GM19468 (cell line): ENCODE measurements at regions not wholly inside any gene's neighbourhood (a gene's known extent, or its start where the extent isn't known, plus 50 kb on each side); places are given as distances from the start of the nearest gene placed in this dataset.
"Not testable (repeated sequence)": the region's sequence is repeated elsewhere in the genome, so short reads cannot be mapped to it uniquely, and the experiment has no call there.

Experiments
- ATAC-seq: cut with Tn5 transposase; IDR thresholded peaks from one replicate; pipeline ENCODE4 v1.9.1; 2021; ENCODE audit warnings: mild to moderate bottlenecking, moderate library complexity, moderate number of reproducible peaks; ENCODE audit not compliant: unreplicated experiment; ENCODE audit errors: extremely low read depth

GRCh38 chr6:63440057-63440456 lies 120.3 kb upstream of the LGSN start:
- ATAC-seq = no peak

GRCh38 chr6:63440594-63440993 lies 120.8 kb upstream of the LGSN start:
- no peak for ATAC-seq

GRCh38 chr6:63441266-63441956 lies 121.6 kb upstream of the LGSN start:
- peak; percentile 14 for ATAC-seq

GRCh38 chr6:63442870-63443269 lies 123.1 kb upstream of the LGSN start:
- ATAC-seq = no peak

- ATAC-seq = no peak
These were observed 125.0 kb upstream of the LGSN start for GRCh38 chr6:63444768-63445167.

- no peak for ATAC-seq
These were observed 125.9 kb upstream of the LOC128125822 start for GRCh38 chr6:63446405-63446804.

- ATAC-seq = no peak
These were observed 125.1 kb upstream of the LOC128125822 start for GRCh38 chr6:63447134-63447533.

- no peak for ATAC-seq
These were observed 124.1 kb upstream of the LOC128125822 start for GRCh38 chr6:63448229-63448628.

DNA sequence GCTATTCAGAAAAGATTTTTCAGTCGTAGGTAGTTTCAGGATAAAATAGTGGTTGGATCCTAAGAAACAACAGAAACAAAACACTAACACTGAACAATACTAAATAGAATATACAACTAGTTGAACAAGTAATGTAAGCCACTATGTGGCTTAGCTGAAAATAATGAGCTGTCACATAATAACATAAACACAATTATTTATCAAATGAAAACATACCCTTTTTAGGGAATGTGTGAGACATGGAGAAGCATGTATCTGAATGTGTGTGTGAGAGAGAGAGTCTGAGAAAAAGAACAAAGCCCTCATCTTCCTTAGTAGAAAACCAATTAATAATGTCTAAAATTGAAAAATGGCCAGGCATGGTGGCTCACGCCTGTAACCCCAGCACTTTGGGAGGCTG lies 122.6 kb upstream of the LOC128125822 start:
- ATAC-seq = no peak

DNA sequence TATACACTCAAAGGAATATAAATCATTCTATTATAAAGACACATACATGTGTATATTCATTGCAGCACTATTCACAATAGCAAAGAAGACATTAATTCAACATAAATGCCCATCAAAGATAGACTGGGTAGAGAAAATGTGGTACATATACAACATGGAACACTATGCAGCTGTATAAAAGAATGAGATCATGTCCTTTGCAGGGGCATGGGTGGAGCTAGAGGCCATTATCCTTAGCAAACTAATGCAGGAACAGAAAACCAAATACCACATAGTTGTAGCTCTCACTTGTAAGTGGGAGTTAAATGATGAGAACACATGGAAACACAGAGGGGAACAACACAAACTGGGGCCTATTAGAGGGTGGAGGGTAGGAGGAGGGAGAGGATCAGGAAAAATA lies 121.0 kb upstream of the LOC128125822 start:
- ATAC-seq = no peak

- ATAC-seq = no peak
These were observed 120.2 kb upstream of the LOC128125822 start for GRCh38 chr6:63452125-63452524.

DNA sequence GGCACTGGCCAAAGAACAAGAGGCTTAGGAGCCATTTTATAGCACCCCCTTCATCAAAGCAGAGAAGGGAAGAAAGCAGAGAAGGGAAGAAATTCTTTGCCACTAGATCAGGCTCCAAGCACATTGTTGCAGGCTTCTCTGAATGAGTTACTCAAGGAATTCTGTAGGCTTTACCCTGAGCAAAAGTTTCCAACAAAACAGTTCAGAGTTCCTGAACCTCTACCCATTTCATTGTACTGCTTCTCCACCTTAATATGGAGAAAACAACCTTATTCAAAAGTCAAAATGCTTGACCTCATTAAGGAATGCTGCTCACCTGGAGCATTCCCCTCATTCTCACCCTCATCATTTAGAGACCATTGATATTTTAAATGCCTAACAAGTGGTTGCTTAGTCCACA lies 115.5 kb upstream of the LOC128125822 start:
- ATAC-seq = no peak

DNA sequence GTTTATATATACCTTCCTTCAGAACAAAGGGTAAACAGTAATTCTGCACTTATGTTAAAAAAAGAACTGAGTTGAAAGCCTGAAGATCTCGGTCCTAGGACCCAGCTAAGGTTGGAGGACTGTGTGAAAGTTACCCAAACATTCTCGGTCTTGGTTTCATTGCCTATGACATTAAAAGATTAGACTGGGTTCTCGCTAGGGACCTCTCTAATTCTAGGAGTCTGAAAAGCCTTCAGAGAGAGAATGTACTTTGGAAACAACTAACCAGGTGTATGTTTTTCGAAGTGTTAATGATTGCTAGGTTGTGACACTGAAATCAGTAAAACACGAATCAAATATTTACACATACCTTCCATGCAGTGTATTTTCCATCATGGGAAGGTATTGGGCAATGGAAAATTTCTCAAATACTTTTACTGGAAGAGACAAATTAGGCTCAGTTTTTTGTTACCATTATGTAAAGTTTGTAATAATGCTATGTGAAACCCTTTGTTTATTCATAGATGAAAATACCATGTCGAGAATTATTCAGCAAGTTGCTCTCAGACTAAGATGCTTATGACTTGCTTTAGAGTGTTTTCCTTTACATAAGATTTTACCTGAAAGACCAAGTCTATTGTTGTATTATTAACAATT lies 113.7 kb upstream of the LOC128125822 start:
- peak; percentile 58 for ATAC-seq

DNA sequence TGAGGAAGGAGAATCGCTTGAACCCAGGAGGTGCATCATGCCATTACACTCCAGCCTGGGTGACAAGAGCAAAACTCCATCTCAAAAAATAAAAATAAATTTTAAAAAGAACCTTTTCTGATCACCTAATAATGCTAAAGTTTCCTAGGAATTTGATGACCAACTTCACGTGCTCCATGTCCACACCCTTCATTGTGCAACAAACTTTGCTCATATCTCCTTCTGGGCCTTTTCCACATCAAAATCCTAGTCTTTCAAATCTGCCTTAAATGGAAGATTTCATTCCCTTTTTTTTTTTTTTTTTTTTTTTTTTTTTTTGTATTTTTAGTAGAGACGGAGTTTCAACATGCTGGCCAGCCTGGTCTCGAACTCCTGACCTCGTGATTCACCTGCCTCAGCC lies 112.5 kb upstream of the LOC128125822 start:
- ATAC-seq = no peak

GRCh38 chr6:63460971-63461370 lies 111.3 kb upstream of the LOC128125822 start:
- ATAC-seq = no peak

GRCh38 chr6:63464060-63464459 lies 108.2 kb upstream of the LOC128125822 start:
- no peak for ATAC-seq

DNA sequence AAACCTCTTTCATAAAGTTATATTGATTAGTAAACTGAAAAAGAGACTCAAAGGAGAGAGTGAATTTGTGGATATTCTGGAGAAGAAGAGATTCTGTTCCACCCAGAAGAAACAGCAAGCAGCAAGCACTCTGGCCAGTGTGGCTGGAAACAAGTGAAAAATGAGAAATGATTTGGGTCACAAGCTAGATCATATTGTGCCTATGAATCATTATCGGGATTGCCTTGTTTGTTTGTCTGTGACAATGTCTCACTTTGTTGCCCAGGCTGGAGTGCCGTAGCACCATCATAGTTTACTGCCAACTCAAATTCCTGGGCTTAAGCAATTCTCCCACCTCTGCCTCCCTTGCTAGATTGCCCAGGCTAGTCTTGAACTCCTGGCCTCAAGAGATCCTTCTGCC lies 106.5 kb upstream of the LOC128125822 start:
- no peak for ATAC-seq

GRCh38 chr6:63466242-63466733 lies 106.0 kb upstream of the LOC128125822 start:
- ATAC-seq = no peak

GRCh38 chr6:63467247-63467954 lies 104.9 kb upstream of the LOC128125822 start:
- no peak for ATAC-seq

DNA sequence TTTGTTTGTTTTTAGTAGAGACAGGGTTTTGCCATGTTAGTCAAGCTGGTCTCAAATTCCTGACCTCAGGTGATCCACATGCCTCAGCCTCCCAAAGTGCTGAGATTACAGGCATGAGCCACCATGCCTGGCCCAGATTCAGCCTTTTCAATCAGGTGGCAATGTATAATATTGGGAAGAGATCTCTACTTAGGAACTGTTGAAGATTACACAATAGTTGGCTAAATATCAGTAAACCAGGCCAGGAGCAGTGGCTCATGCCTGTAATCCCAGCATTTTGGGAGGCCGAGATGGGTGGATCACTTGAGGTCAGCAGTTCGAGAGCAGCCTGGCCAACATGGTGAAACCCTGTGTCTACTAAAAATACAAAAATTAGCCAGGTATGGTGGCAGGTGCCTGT lies 101.1 kb upstream of the LOC128125822 start:
- not testable (repeated sequence) for ATAC-seq

DNA sequence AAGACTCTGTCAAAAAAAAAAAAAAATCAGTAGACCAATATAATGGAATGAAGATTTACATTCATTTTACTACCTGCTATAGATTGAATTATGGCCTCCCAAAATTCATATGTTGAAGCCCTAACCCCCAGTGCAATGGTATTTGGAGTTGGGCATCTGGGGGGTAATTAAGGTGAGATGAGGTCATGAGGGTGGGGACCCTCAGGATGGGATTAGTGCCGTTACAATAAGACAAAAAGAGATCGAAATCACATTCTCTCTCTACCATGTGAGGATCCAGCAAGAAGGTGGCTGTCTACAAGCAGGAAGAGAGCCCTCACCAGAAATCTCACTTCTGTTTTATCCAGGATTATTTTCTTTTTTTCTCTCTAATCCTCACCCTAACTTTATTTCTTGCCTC lies 100.6 kb upstream of the LOC128125822 start:
- no peak for ATAC-seq
